Ureter (tissue), 1 donor: ENCODE measurements at regions not wholly inside any gene's neighbourhood (a gene's known extent, or its start where the extent isn't known, plus 50 kb on each side); places are given as distances from the start of the nearest gene placed in this dataset.
"Not testable (repeated sequence)": the region's sequence is repeated elsewhere in the genome, so short reads cannot be mapped to it uniquely, and the experiment has no call there.

ENCODE experiments used
- DNase-seq: peaks from one replicate; pipeline ENCODE4 v3.0.0-alpha.2; 2020; ENCODE audit warnings: low spot score
- donor health status: DM: yes; HTN: yes; CAD: no.

DNA sequence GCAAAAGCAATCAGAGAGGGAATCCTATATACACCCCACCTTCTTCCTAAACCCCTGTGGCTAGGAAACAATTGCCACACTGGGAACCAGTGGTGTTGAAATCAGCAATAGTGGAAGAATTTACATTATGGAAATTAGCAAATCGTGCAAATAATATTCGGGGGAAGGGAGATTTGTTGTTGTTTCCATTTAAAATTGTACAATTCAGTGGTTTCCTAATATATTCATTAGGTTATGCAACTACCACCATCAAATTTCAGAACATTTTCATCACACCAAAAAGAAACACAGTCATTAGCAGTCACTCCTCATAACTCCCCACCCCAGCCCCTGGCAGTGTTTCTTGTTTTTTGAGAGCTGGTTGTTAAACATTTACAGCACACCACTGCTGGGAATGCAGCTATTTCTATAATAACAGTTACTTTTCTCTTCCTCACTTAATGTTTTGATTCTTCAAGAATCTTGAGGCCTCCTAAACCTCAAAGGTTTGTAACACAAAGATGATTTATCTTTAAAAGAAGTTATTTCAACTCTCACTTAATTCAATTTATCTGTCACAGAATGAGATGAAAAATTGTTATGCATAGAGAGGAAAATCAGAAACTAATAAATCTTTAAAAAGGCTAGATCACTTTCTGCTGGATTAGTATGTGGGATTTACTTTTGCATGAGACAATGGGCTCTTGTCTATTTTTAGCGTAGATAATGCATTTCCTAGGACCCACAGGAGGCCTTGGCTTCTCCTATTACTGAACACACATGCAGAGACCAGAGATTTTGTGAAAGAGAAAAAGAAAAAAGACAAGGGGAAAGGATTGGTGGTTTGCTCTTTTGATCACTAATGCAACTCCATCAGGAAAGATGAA lies 91.8 kb upstream of the DAPK1 start:
- no peak for DNase-seq

- DNase-seq, result no peak
Observed at GRCh38 chr9:87406543-87407166, 91.0 kb upstream of the DAPK1 start.

GRCh38 chr9:87410047-87411005 lies 87.3 kb upstream of the DAPK1 start:
- not testable (repeated sequence) for DNase-seq

GRCh38 chr9:87420884-87421283 lies 76.8 kb upstream of the DAPK1 start:
- DNase-seq, result no peak

GRCh38 chr9:87421734-87422133 lies 75.9 kb upstream of the DAPK1 start:
- no peak for DNase-seq

DNA sequence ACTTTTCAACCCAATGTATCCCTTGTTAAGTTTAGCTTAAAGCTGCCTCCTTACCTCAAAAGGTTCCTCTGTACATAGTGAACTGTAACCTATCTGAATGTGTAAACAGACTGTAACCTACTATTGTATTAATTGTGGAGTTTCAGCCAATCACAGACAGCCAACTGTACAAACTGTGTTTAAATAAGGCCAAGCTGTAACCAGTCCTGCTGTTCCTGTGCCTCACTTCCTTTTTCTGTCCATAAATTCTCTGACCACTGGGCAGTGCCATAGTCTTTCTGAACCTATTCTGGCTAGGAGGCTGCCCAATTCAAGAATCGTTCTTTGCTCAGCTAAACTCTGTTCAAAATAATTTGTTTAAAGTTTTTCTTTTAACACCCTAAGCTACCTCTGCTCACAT lies 74.7 kb upstream of the DAPK1 start:
- DNase-seq, result no peak

GRCh38 chr9:87423885-87424284 lies 73.8 kb upstream of the DAPK1 start:
- DNase-seq, result not testable (repeated sequence)

GRCh38 chr9:87425202-87425601 lies 72.5 kb upstream of the DAPK1 start:
- DNase-seq, result no peak

GRCh38 chr9:87427851-87428506 lies 69.7 kb upstream of the DAPK1 start:
- DNase-seq, result no peak

DNA sequence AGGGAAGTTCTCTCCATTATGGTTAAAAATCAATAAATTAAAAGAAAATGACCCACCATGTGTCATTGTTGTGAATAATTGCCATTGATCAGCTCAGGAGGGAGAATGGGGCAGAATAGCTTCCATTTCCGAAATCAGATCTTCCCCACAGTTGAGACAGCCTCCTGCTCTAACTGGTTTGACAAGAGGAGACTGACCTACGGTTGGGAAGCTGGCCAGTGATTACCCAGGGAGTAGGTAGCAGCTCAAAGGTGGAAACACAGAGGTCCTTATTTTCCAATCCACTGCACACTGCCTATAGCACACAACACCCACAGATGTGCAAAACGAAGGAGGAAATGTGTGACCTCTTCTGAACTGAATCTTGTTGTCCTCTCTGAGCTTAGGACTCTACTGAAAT lies 69.0 kb upstream of the DAPK1 start:
- DNase-seq, result no peak

DNA sequence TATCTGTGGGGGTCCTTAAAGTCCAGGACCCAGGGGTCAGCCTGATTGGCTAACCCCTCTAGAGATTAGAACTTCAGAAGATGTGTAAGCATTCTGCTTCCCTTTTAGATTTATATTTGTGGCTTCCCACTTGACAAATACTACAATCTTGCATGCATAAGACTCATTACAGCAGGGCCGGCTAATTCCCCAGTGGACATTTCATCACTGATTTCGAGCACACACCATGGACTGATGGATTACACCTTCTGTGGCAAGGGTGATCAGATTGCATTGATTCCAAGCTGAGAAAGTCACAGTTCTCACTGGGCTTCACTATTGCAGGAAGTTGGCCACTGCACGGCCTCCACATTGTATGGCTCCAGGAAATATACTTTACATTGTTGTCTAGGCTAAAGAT lies 65.8 kb upstream of the DAPK1 start:
- DNase-seq, result no peak

DNA sequence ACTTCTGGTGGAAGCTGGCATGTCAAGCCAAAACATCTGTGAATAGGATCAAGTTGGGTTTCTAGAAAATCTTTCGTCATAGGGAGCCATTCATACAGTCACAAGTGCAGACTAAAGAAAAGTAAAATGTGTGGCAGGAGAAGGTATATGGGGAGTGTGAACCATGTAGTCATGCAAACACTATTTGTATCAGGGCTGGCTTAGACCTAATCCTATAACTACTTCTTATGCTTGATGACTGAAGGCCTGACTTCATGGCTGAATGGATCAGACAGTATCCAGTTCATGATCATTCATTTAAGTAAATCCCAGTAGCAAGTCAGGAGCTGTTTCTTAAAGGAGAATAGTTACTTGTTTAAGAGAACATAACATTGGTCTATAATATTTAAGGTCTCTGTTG lies 63.8 kb upstream of the DAPK1 start:
- DNase-seq, result no peak

DNA sequence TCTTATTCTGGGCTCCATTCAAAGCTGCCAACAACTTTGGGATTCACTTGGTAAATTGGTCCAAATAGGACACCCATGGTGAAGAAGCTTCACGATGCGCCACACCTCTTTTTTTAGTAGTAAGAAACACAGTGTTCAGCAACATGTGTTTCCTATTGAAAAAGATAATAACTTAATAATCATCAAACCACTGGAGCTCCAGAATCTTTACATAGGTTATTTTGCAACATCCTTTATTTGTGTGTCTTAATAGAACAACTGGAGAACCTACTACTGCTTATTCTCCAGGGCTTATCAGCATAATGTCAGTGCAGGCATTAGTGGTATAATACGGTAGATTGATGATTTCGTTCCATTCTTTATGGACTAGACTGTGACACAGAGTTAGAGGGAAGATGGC lies 63.3 kb upstream of the DAPK1 start:
- DNase-seq, result no peak

DNA sequence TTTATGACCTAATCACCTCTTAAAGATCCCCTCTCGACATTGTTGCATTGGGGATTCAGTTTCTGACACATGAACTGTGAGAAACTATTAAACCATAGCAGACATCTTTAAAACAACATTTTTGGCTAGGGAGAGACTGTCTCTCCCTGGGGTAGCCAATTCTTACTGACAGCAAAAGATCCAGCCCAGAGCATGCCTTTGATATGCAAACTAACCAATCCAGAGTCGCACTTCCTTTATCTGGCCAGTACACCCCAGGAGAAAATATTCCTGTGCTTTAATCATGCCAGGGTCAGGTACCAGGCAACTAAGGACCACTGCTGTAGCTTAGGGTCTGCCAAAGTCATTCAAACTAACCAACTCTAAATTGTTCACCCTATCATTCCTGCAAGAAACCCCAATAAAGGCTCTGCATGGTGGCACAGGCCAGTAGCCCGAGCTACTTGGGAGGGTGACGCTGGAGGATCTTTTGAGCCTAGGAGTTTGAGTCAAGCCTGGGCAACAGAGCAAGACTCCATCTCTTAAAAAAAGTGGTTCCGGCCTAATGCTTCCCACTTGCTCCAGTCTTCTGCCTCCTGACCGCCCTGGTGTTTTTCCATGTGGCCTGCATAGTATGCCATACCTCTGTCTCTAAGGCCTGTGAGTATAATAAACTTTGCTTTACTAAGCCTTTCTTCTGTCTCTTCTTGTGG lies 62.3 kb upstream of the DAPK1 start:
- no peak for DNase-seq

DNA sequence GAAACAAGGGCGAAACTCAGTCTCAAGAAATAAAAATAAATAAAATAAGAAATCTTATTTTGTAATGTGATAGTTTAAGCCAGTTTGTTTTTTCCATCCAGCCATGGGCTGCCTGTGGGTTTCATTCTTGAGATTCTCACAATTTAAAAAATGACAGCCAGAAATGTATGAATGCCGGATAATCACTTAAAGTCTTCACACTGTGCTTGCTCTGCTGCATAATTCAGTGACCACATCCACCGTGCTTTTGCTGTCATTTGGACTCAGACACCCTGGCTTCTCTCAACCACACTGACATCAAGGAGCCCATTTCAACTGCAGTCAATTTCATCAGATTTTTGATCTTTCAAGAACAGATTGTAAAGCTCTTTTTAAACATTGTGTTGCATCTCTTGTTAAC lies 61.0 kb upstream of the DAPK1 start:
- DNase-seq, result no peak

- no peak for DNase-seq
Observed at GRCh38 chr9:87437966-87438365, 59.7 kb upstream of the DAPK1 start.

DNA sequence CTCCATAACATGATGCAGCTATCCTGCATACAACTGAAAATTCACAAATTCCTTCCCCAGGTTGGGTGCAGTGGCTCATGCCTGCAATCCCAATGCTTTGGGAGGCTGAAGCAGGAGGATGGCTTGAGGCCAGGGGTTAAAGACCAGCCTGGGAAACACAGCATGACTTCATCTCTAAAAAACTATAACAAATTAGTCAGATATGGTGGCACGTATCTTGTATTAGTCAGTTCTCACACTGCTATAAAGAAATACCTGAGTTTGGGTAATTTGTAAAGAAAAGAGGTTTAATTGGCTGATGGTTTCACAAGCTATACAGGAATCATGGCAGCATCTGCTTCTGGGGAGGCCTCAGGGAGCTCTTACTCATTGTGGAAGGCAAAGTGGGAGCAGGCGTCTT lies 56.4 kb upstream of the DAPK1 start:
- DNase-seq, result no peak

- no peak for DNase-seq
Observed at GRCh38 chr9:87442451-87442850, 55.2 kb upstream of the DAPK1 start.

- no peak for DNase-seq
Observed at GRCh38 chr9:87443006-87443405, 54.7 kb upstream of the DAPK1 start.

GRCh38 chr9:87443461-87443860 lies 54.2 kb upstream of the DAPK1 start:
- DNase-seq, result no peak

- DNase-seq, result no peak
Observed at GRCh38 chr9:87445646-87446045, 52.0 kb upstream of the DAPK1 start.
